ENCODE measurements at regions not wholly inside any gene's neighbourhood (a gene's known extent, or its start where the extent isn't known, plus 50 kb on each side); places are given as distances from the start of the nearest gene placed in this dataset.
"Not testable (repeated sequence)": the region's sequence is repeated elsewhere in the genome, so short reads cannot be mapped to it uniquely, and the experiment has no call there.

GRCh38 chr4:71216316-71216959 lies 122.4 kb upstream of the SLC4A4 start:
- H3K4me3 ChIP-seq, result no peak overlapping the region
- no peak for DNase-seq (ENCODE audit: low spot score)
- TF ChIP-seq CTCF (IDR thresholded peaks at IDR 0.05; ENCODE audit: poor library complexity) (no peak), EZH2 (IDR thresholded peaks at IDR 0.05; ENCODE audit: borderline replicate concordance) (no peak), EZH2phosphoT487 (IDR thresholded peaks at IDR 0.05; ENCODE audit: low read depth, severe bottlenecking, unreplicated experiment) (no peak)
- H4K20me1 ChIP-seq (ENCODE audit: insufficient read depth, poor library complexity, severe bottlenecking), result no peaks in the 10 kb centered on the region
- no peaks in the 10 kb centered on the region for H3K79me2 ChIP-seq
- 96% methylated on average over 5 of the region's 5 CpGs for WGBS (ENCODE audit: low lambda C conversion rate, missing lambda C conversion rate)
- no peak overlapping the region for H2AFZ ChIP-seq
- no peak overlapping the region for H3K27ac ChIP-seq
- H3K36me3 ChIP-seq (replicated peaks; ENCODE audit: insufficient read depth, low read depth), result no peaks in the 10 kb centered on the region
- H3K9me2 ChIP-seq (replicated peaks; ENCODE audit: insufficient read depth), result no peaks in the 10 kb centered on the region
- peaks cover 11% of the 10 kb centered on the region for H3K4me1 ChIP-seq (ENCODE audit: insufficient read depth)
- no peak overlapping the region for H3K4me2 ChIP-seq
- no peaks in the 10 kb centered on the region for H3K27me3 ChIP-seq
- H3K9me3 ChIP-seq (ENCODE audit: low read depth), result no peaks in the 10 kb centered on the region

- H3K9me3 ChIP-seq (ENCODE audit: low read depth), result no peaks in the 10 kb centered on the region
- H3K4me2 ChIP-seq, result no peak overlapping the region
- no peak overlapping the region for H3K27ac ChIP-seq
- H3K4me3 ChIP-seq, result no peak overlapping the region
- TF ChIP-seq CTCF (IDR thresholded peaks at IDR 0.05; ENCODE audit: poor library complexity), result no peak
- H4K20me1 ChIP-seq (ENCODE audit: insufficient read depth, poor library complexity, severe bottlenecking), result no peaks in the 10 kb centered on the region
- H2AFZ ChIP-seq, result no peak overlapping the region
- no peaks in the 10 kb centered on the region for H3K27me3 ChIP-seq
- DNase-seq (ENCODE audit: low spot score), result no peak
- no peaks in the 10 kb centered on the region for H3K9me2 ChIP-seq (replicated peaks; ENCODE audit: insufficient read depth)
- H3K36me3 ChIP-seq (replicated peaks; ENCODE audit: insufficient read depth, low read depth), result no peaks in the 10 kb centered on the region
- H3K4me1 ChIP-seq (ENCODE audit: insufficient read depth), result peaks cover 6% of the 10 kb centered on the region
- H3K79me2 ChIP-seq, result no peaks in the 10 kb centered on the region
These were observed 121.1 kb upstream of the SLC4A4 start for GRCh38 chr4:71217688-71218087.

GRCh38 chr4:71220848-71221247 lies 118.0 kb upstream of the SLC4A4 start:
- H3K79me2 ChIP-seq; H3K36me3 ChIP-seq (replicated peaks; ENCODE audit: insufficient read depth, low read depth); H3K4me2 ChIP-seq; H2AFZ ChIP-seq; H3K27me3 ChIP-seq; H4K20me1 ChIP-seq (ENCODE audit: insufficient read depth, poor library complexity, severe bottlenecking); H3K9me3 ChIP-seq (ENCODE audit: low read depth); H3K4me1 ChIP-seq (ENCODE audit: insufficient read depth); H3K4me3 ChIP-seq; H3K9me2 ChIP-seq (replicated peaks; ENCODE audit: insufficient read depth); H3K27ac ChIP-seq; DNase-seq (ENCODE audit: low spot score): not testable (repeated sequence)
- 96% methylated on average over 4 of the region's 4 CpGs for WGBS (ENCODE audit: low lambda C conversion rate, missing lambda C conversion rate)

GRCh38 chr4:71221510-71222466 lies 117.0 kb upstream of the SLC4A4 start:
- H4K20me1 ChIP-seq (ENCODE audit: insufficient read depth, poor library complexity, severe bottlenecking), result no peaks in the 10 kb centered on the region
- no peaks in the 10 kb centered on the region for H3K79me2 ChIP-seq
- H3K4me3 ChIP-seq, result no peak overlapping the region
- 90% methylated on average over 6 of the region's 6 CpGs for WGBS (ENCODE audit: low lambda C conversion rate, missing lambda C conversion rate)
- no peaks in the 10 kb centered on the region for H3K36me3 ChIP-seq (replicated peaks; ENCODE audit: insufficient read depth, low read depth)
- no peaks in the 10 kb centered on the region for H3K27me3 ChIP-seq
- no peak for DNase-seq (ENCODE audit: low spot score)
- no peak for TF ChIP-seq CTCF (IDR thresholded peaks at IDR 0.05; ENCODE audit: poor library complexity)
- no peak for TF ChIP-seq EZH2 (IDR thresholded peaks at IDR 0.05; ENCODE audit: borderline replicate concordance)
- no peak for TF ChIP-seq EZH2phosphoT487 (IDR thresholded peaks at IDR 0.05; ENCODE audit: low read depth, severe bottlenecking, unreplicated experiment)
- no peaks in the 10 kb centered on the region for H3K9me2 ChIP-seq (replicated peaks; ENCODE audit: insufficient read depth)
- no peak overlapping the region for H3K4me2 ChIP-seq
- no peak overlapping the region for H3K27ac ChIP-seq
- peaks cover 6% of the 10 kb centered on the region for H3K4me1 ChIP-seq (ENCODE audit: insufficient read depth)
- no peak overlapping the region for H2AFZ ChIP-seq
- H3K9me3 ChIP-seq (ENCODE audit: low read depth), result no peaks in the 10 kb centered on the region
